ENCODE measurements at regions not wholly inside any gene's neighbourhood (a gene's known extent, or its start where the extent isn't known, plus 50 kb on each side); places are given as distances from the start of the nearest gene placed in this dataset.

- Histone ChIP-seq H3K27ac (ENCODE audit: low read depth in 2 of 2, low read length in 2 of 2) (peak overlapping the region in 1 of 2 donors; percentile 23), H3K4me1 (ENCODE audit: control insufficient read depth in 2 of 3, insufficient read depth in 2 of 3, low read depth in 1 of 3, low read length in 3 of 3) (peaks cover 0 to 9% (median 3%) of the 10 kb centered on the region in 3 donors), H3K9me3 (ENCODE audit: control insufficient read depth in 2 of 3, insufficient read depth in 1 of 3, low read length in 3 of 3) (no peaks in the 10 kb centered on the region), H3K36me3 (ENCODE audit: control insufficient read depth in 2 of 3, insufficient read depth in 3 of 3, low read length in 3 of 3) (no peaks in the 10 kb centered on the region), H3K9ac (ENCODE audit: low read length in 3 of 3) (no peak overlapping the region), H3K27me3 (ENCODE audit: control insufficient read depth, insufficient read depth, low read length) (no peaks in the 10 kb centered on the region), H3K4me3 (ENCODE audit: low read length in 3 of 3) (no peak overlapping the region)
- intact Hi-C loops (cut with DNase I): no loop called here
- TF ChIP-seq CTCF (IDR thresholded peaks at IDR 0.05; ENCODE audit: borderline replicate concordance, extremely low read depth, insufficient read depth): no peak
- FAIRE-seq: no peak
- no peak for DNase-seq
Observed at GRCh38 chr4:128544272-128544671, 256.7 kb upstream of the PGRMC2 start.

- Histone ChIP-seq H3K27me3 (ENCODE audit: control insufficient read depth, insufficient read depth, low read length) (no peaks in the 10 kb centered on the region), H3K9me3 (ENCODE audit: control insufficient read depth in 2 of 3, insufficient read depth in 1 of 3, low read length in 3 of 3) (no peaks in the 10 kb centered on the region), H3K9ac (ENCODE audit: low read length in 3 of 3) (no peak overlapping the region), H3K4me3 (ENCODE audit: low read length in 3 of 3) (no peak overlapping the region), H3K4me1 (ENCODE audit: control insufficient read depth in 2 of 3, insufficient read depth in 2 of 3, low read depth in 1 of 3, low read length in 3 of 3) (peaks cover 0 to 9% (median 3%) of the 10 kb centered on the region in 3 donors), H3K36me3 (ENCODE audit: control insufficient read depth in 2 of 3, insufficient read depth in 3 of 3, low read length in 3 of 3) (no peaks in the 10 kb centered on the region), H3K27ac (ENCODE audit: low read depth in 2 of 2, low read length in 2 of 2) (peak overlapping the region in 1 of 2 donors; percentile 13)
- DNase-seq: peak in 3 of 5 donors; percentile 51 to 76 (median 74)
- TF ChIP-seq CTCF (IDR thresholded peaks at IDR 0.05; ENCODE audit: borderline replicate concordance, extremely low read depth, insufficient read depth): no peak
- FAIRE-seq: no peak
- intact Hi-C loops (cut with DNase I): no loop called here
Observed at GRCh38 chr4:128543696-128544095, 256.1 kb upstream of the PGRMC2 start.

GRCh38 chr4:128542047-128542446, 254.4 kb upstream of the PGRMC2 start:
- no peaks in the 10 kb centered on the region for H3K27me3 ChIP-seq (ENCODE audit: control insufficient read depth, insufficient read depth, low read length)
- no peaks in the 10 kb centered on the region for H3K9me3 ChIP-seq (ENCODE audit: control insufficient read depth in 2 of 3, insufficient read depth in 1 of 3, low read length in 3 of 3)
- H3K4me3 ChIP-seq (ENCODE audit: low read length in 3 of 3): no peak overlapping the region
- intact Hi-C loops (cut with DNase I): no loop called here
- FAIRE-seq (no peak), DNase-seq (no peak)
- TF ChIP-seq CTCF (IDR thresholded peaks at IDR 0.05; ENCODE audit: borderline replicate concordance, extremely low read depth, insufficient read depth): no peak
- H3K27ac ChIP-seq (ENCODE audit: low read depth in 2 of 2, low read length in 2 of 2): no peak overlapping the region
- no peak overlapping the region for H3K9ac ChIP-seq (ENCODE audit: low read length in 3 of 3)
- H3K36me3 ChIP-seq (ENCODE audit: control insufficient read depth in 2 of 3, insufficient read depth in 3 of 3, low read length in 3 of 3): no peaks in the 10 kb centered on the region
- H3K4me1 ChIP-seq (ENCODE audit: control insufficient read depth in 2 of 3, insufficient read depth in 2 of 3, low read depth in 1 of 3, low read length in 3 of 3): peaks cover 0 to 9% (median 3%) of the 10 kb centered on the region in 3 donors

- H3K27me3 ChIP-seq (ENCODE audit: control insufficient read depth, insufficient read depth, low read length): no peaks in the 10 kb centered on the region
- H3K9ac ChIP-seq (ENCODE audit: low read length in 3 of 3): no peak overlapping the region
- FAIRE-seq (no peak), DNase-seq (no peak)
- no peak for TF ChIP-seq CTCF (IDR thresholded peaks at IDR 0.05; ENCODE audit: borderline replicate concordance, extremely low read depth, insufficient read depth)
- no peaks in the 10 kb centered on the region for H3K36me3 ChIP-seq (ENCODE audit: control insufficient read depth in 2 of 3, insufficient read depth in 3 of 3, low read length in 3 of 3)
- no peak overlapping the region for H3K4me3 ChIP-seq (ENCODE audit: low read length in 3 of 3)
- no peaks in the 10 kb centered on the region for H3K9me3 ChIP-seq (ENCODE audit: control insufficient read depth in 2 of 3, insufficient read depth in 1 of 3, low read length in 3 of 3)
- H3K27ac ChIP-seq (ENCODE audit: low read depth in 2 of 2, low read length in 2 of 2): no peak overlapping the region
- intact Hi-C loops (cut with DNase I): no loop called here
- H3K4me1 ChIP-seq (ENCODE audit: control insufficient read depth in 2 of 3, insufficient read depth in 2 of 3, low read depth in 1 of 3, low read length in 3 of 3): peaks cover 0 to 9% (median 3%) of the 10 kb centered on the region in 3 donors
Observed at GRCh38 chr4:128540122-128540521, 252.5 kb upstream of the PGRMC2 start.
